HCT116 (cell line): ENCODE measurements at regions not wholly inside any gene's neighbourhood (a gene's known extent, or its start where the extent isn't known, plus 50 kb on each side); places are given as distances from the start of the nearest gene placed in this dataset.

Experiments
- ATAC-seq: fragments of 200-7000 bp; cut with Tn5 transposase; 2 replicates; pipeline ENCODE4 v1.9.1; 2020; ENCODE audit warnings: mild to moderate bottlenecking, moderate library complexity
- BruUV-seq: library from RNA; stranded (reverse); fragments of 400-500 nt; replicated peaks from 2 replicates; lab custom pipeline; 2021; lab: Mats Ljungman, UMichigan
- CTCF ChIA-PET: fragments of 300-600 bp; sonication (Branson Sonifier 250); formaldehyde crosslinking; loops from one replicate; lab custom pipeline; 2021; ENCODE audit warnings: antibody characterized with exemption; lab: Charles Lee
- POLR2A ChIA-PET: fragments of 300-600, 350-600 bp; sonication (Branson Sonifier 250); formaldehyde crosslinking; loops from one replicate; lab custom pipeline; 2021; ENCODE audit warnings: antibody characterized with exemption; lab: Charles Lee
- RAD21 ChIA-PET, 2 experiments: fragments of 300-600 bp; sonication (Branson Sonifier 250); formaldehyde crosslinking; loops; one replicate each; lab custom pipeline; 2023; ENCODE audit warnings: low total read pairs in 2 of 2; ENCODE audit not compliant: uncharacterized antibody in 2 of 2, unreplicated experiment in 2 of 2, low non-redundant PET in 1 of 2; lab: Charles Lee
- DNase-seq: peaks from one replicate; pipeline ENCODE4 v3.0.0-alpha.2; 2010; ENCODE audit warnings: low read depth, low spot score
- H2AFZ ChIP-seq: fragments of 200-600 bp; shearing (Covaris generic), sonication (generic); 2 replicates; pipeline ENCODE4 v1.6.1; 2017; ENCODE audit warnings: low read depth, mixed run types, mixed read lengths, antibody characterized with exemption, low read length; ENCODE audit not compliant: poor library complexity, severe bottlenecking
- H3K27ac ChIP-seq: 2 replicates; pipeline ENCODE4 v1.5.1; 2012; ENCODE audit warnings: low read depth, low read length
- H3K27me3 ChIP-seq: fragments of 200-600 bp; sonication (generic); 2 replicates; pipeline ENCODE4 v1.6.1; 2016; ENCODE audit warnings: mixed run types, low read length, mixed read lengths; ENCODE audit not compliant: insufficient read depth
- H3K36me3 ChIP-seq, 2 experiments: fragments of 200-500 bp in 1 of 2; fragments of 200-600 bp in 1 of 2; sonication (Bioruptor generic) in 1 of 2; sonication (generic) in 1 of 2; 2 replicates each; pipeline versions ENCODE4 v1.5.1 to v1.6.1; 2014 to 2016; ENCODE audit warnings: low read length in 2 of 2, inconsistent platforms in 1 of 2, mixed read lengths in 1 of 2, mixed run types in 1 of 2; ENCODE audit not compliant: insufficient read depth in 2 of 2, control insufficient read depth in 1 of 2
- H3K4me1 ChIP-seq, 2 experiments: fragments of 200-600 bp in 1 of 2; sonication (generic) in 1 of 2; 2 replicates each; pipeline versions ENCODE4 v1.5.1 to v1.6.1; 2012 to 2017; ENCODE audit warnings: low read length in 2 of 2, inconsistent platforms in 1 of 2, mild to moderate bottlenecking in 1 of 2, mixed read lengths in 1 of 2, mixed run types in 1 of 2, moderate library complexity in 1 of 2; ENCODE audit not compliant: insufficient read depth in 2 of 2, control insufficient read depth in 1 of 2
- H3K4me2 ChIP-seq: fragments of 200-600 bp; sonication (generic); 2 replicates; pipeline ENCODE4 v1.6.1; 2017; ENCODE audit warnings: mixed run types, low read length, mixed read lengths
- H3K4me3 ChIP-seq, 2 experiments: fragments of 200-600 bp in 1 of 2; sonication (generic) in 1 of 2; replicated peaks in 1 of 2; 2 replicates each; pipeline ENCODE4 v1.5.1; 2011 to 2016; ENCODE audit warnings: low read length in 2 of 2, control low read depth in 1 of 2, low read depth in 1 of 2, mild to moderate bottlenecking in 1 of 2, mixed read lengths in 1 of 2, mixed run types in 1 of 2
- H3K79me2 ChIP-seq: fragments of 200-600 bp; sonication (generic); 2 replicates; pipeline ENCODE4 v1.6.1; 2017; ENCODE audit warnings: mild to moderate bottlenecking, mixed run types, low read length, moderate library complexity, mixed read lengths; ENCODE audit not compliant: insufficient read depth
- H3K9ac ChIP-seq: fragments of 200-600 bp; sonication (generic); 2 replicates; pipeline ENCODE4 v1.6.1; 2016; ENCODE audit warnings: low read length, mixed read lengths
- H3K9me2 ChIP-seq: fragments of 200-600 bp; sonication (generic), shearing (Covaris generic); 2 replicates; pipeline ENCODE4 v1.6.1; 2017; ENCODE audit warnings: mixed run types, mild to moderate bottlenecking, moderate library complexity; ENCODE audit not compliant: insufficient read depth
- H3K9me3 ChIP-seq, 2 experiments: fragments of 200-500 bp in 1 of 2; fragments of 200-600 bp in 1 of 2; sonication (Bioruptor generic) in 1 of 2; sonication (generic) in 1 of 2; 2 replicates each; pipeline ENCODE4 v1.6.1; 2014 to 2017; ENCODE audit warnings: low read length in 2 of 2, mixed read lengths in 2 of 2, inconsistent platforms in 1 of 2, low read depth in 1 of 2, mild to moderate bottlenecking in 1 of 2, mixed run types in 1 of 2, moderate library complexity in 1 of 2; ENCODE audit not compliant: control insufficient read depth in 1 of 2, insufficient read depth in 1 of 2
- H4K20me1 ChIP-seq: fragments of 200-600 bp; sonication (generic), shearing (Covaris generic); 2 replicates; pipeline ENCODE4 v1.6.1; 2017; ENCODE audit warnings: mixed run types, mild to moderate bottlenecking, moderate library complexity; ENCODE audit not compliant: insufficient read depth
- CBX3 ChIP-seq: IDR thresholded peaks from 2 replicates; pipeline ENCODE4 v1.6.1; 2012; ENCODE audit warnings: low read depth
- CEBPB ChIP-seq: IDR thresholded peaks from 2 replicates; pipeline ENCODE4 v1.6.1; 2012; ENCODE audit warnings: low read depth
- ELF1 ChIP-seq: IDR thresholded peaks from 2 replicates; pipeline ENCODE4 v1.6.1; 2012; ENCODE audit warnings: low read depth, borderline replicate concordance
- EZH2 ChIP-seq: fragments of 200-600 bp; sonication (generic); IDR thresholded peaks from 2 replicates; pipeline ENCODE4 v1.6.1; 2017; ENCODE audit warnings: antibody characterized with exemption, mixed run types
- FOSL1 ChIP-seq: IDR thresholded peaks from 2 replicates; pipeline ENCODE4 v1.6.1; 2012; ENCODE audit warnings: low read depth
- JUND ChIP-seq: IDR thresholded peaks from 2 replicates; pipeline ENCODE4 v1.6.1; 2012
- POLR2A ChIP-seq: IDR thresholded peaks from 2 replicates; pipeline ENCODE4 v1.7.0; 2011; ENCODE audit warnings: borderline replicate concordance; ENCODE audit not compliant: insufficient read depth, insufficient read length; ENCODE audit errors: extremely low read depth
- POLR2AphosphoS5 ChIP-seq: IDR thresholded peaks from 2 replicates; pipeline ENCODE4 v1.6.1; 2011; ENCODE audit warnings: mild to moderate bottlenecking, low read depth, low read length, moderate library complexity
- RAD21 ChIP-seq: IDR thresholded peaks from 2 replicates; pipeline ENCODE4 v1.6.1; 2012; ENCODE audit warnings: low read depth, mild to moderate bottlenecking
- SP1 ChIP-seq: IDR thresholded peaks from 2 replicates; pipeline ENCODE4 v1.6.1; 2012; ENCODE audit warnings: low read depth
- TCF7L2 ChIP-seq: IDR thresholded peaks from 2 replicates; pipeline ENCODE4 v1.7.0; 2011; ENCODE audit warnings: borderline replicate concordance, inconsistent platforms; ENCODE audit not compliant: insufficient read depth, insufficient read length; ENCODE audit errors: extremely low read depth
- YY1 ChIP-seq: IDR thresholded peaks from 2 replicates; pipeline ENCODE4 v1.6.1; 2011; ENCODE audit warnings: low read length, low read depth, moderate library complexity, mild to moderate bottlenecking; ENCODE audit not compliant: insufficient replicate concordance; ENCODE audit errors: extremely low read depth
- intact Hi-C: fragments of 100-400 bp; cut with micrococcal nuclease; formaldehyde crosslinking; loops from 2 replicates; pipeline ENCODE4 v1.10.0; 2022
- TF ChIP-seq, protein P1 (sequence below): IDR thresholded peaks from 2 replicates; pipeline ENCODE4 v1.6.1; 2011; ENCODE audit warnings: mild to moderate bottlenecking, low read length, moderate library complexity; ENCODE audit not compliant: insufficient replicate concordance; ENCODE audit errors: extremely low read depth
- TF ChIP-seq, protein P2 (sequence below): IDR thresholded peaks from 2 replicates; pipeline ENCODE4 v1.6.1; 2012
- TF ChIP-seq, protein P3 (sequence below), 3 experiments: fragments of 200-600 bp in 1 of 3; sonication (generic) in 1 of 3; IDR thresholded peaks in 2 of 3; conservative IDR thresholded peaks in 1 of 3; 2 replicates each; pipeline ENCODE4 v1.5.1; 2012 to 2017; ENCODE audit warnings: low read depth in 2 of 3, low read length in 2 of 3, antibody characterized with exemption in 1 of 3, borderline replicate concordance in 1 of 3, control low read depth in 1 of 3, mild to moderate bottlenecking in 1 of 3, mixed read lengths in 1 of 3, mixed run types in 1 of 3, moderate library complexity in 1 of 3; ENCODE audit not compliant: insufficient read depth in 1 of 3

DNA sequence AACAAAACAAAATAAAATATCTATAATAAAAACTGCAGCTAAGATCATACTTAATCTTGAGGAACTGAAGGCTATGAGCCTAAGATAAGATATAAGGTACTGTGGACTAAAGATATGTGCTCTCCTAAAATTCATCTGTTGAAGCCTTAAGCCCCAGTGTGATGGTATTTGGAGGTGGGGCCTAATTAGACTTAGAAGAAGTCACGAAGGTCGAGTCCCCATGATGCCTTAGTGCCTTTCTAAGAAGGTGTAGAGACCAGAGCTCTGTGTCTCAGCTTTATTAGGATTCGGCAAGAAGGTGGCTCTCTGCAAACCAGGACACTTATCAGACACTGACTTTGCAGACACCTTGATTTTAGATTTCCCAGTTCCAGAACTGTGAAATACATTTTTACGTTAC is 622.0 kb upstream of the BRINP3 start:
- no TSS peak for BruUV-seq
- H3K27me3 ChIP-seq, result no peaks in the 10 kb centered on the region
- H2AFZ ChIP-seq, result no peak overlapping the region
- H3K9me3 ChIP-seq, result no peaks in the 10 kb centered on the region
- no peak overlapping the region for H3K9ac ChIP-seq
- ATAC-seq (no peak), DNase-seq (no peak)
- TF ChIP-seq SP1 (no peak), POLR2A (no peak), JUND (no peak), RAD21 (no peak), ELF1 (no peak), CBX3 (no peak), FOSL1 (no peak), YY1 (no peak), EZH2 (no peak), POLR2AphosphoS5 (no peak), CEBPB (no peak), TCF7L2 (no peak)
- TF ChIP-seq, protein P1, sequence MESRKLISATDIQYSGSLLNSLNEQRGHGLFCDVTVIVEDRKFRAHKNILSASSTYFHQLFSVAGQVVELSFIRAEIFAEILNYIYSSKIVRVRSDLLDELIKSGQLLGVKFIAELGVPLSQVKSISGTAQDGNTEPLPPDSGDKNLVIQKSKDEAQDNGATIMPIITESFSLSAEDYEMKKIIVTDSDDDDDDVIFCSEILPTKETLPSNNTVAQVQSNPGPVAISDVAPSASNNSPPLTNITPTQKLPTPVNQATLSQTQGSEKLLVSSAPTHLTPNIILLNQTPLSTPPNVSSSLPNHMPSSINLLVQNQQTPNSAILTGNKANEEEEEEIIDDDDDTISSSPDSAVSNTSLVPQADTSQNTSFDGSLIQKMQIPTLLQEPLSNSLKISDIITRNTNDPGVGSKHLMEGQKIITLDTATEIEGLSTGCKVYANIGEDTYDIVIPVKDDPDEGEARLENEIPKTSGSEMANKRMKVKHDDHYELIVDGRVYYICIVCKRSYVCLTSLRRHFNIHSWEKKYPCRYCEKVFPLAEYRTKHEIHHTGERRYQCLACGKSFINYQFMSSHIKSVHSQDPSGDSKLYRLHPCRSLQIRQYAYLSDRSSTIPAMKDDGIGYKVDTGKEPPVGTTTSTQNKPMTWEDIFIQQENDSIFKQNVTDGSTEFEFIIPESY, result no peak
- TF ChIP-seq, protein P2, sequence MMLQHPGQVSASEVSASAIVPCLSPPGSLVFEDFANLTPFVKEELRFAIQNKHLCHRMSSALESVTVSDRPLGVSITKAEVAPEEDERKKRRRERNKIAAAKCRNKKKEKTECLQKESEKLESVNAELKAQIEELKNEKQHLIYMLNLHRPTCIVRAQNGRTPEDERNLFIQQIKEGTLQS, result no peak
- TF ChIP-seq, protein P3, sequence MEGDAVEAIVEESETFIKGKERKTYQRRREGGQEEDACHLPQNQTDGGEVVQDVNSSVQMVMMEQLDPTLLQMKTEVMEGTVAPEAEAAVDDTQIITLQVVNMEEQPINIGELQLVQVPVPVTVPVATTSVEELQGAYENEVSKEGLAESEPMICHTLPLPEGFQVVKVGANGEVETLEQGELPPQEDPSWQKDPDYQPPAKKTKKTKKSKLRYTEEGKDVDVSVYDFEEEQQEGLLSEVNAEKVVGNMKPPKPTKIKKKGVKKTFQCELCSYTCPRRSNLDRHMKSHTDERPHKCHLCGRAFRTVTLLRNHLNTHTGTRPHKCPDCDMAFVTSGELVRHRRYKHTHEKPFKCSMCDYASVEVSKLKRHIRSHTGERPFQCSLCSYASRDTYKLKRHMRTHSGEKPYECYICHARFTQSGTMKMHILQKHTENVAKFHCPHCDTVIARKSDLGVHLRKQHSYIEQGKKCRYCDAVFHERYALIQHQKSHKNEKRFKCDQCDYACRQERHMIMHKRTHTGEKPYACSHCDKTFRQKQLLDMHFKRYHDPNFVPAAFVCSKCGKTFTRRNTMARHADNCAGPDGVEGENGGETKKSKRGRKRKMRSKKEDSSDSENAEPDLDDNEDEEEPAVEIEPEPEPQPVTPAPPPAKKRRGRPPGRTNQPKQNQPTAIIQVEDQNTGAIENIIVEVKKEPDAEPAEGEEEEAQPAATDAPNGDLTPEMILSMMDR (IDR thresholded peaks at IDR 0.05 in 2 of 3, conservative IDR thresholded peaks at IDR 0.05 in 1 of 3; ENCODE audit: borderline replicate concordance in 1 of 3, insufficient read depth in 1 of 3, low read depth in 2 of 3, low read length in 2 of 3), result no peak
- H3K4me1 ChIP-seq, result no peaks in the 10 kb centered on the region
- CTCF ChIA-PET, result no interaction called here
- no peak overlapping the region for H3K4me3 ChIP-seq
- intact Hi-C loops, result loop anchor here (10.0 kb wide), 1 partner anchor 535 kb away; no protein-coding TSS in a partner anchor
- RAD21 ChIA-PET, result no interaction called here
- no peaks in the 10 kb centered on the region; the same call in 1 of the 2 replicates for H3K9me2 ChIP-seq
- H4K20me1 ChIP-seq, result no peaks in the 10 kb centered on the region
- POLR2A ChIA-PET, result no interaction called here
- H3K4me2 ChIP-seq, result no peak overlapping the region
- H3K27ac ChIP-seq, result no peak overlapping the region
- H3K79me2 ChIP-seq, result no peaks in the 10 kb centered on the region
- H3K36me3 ChIP-seq, result no peaks in the 10 kb centered on the region
